DMS 273 treated with DMSO at 0.1 percent for 48 hours (cell line): ENCODE measurements at regions not wholly inside any gene's neighbourhood (a gene's known extent, or its start where the extent isn't known, plus 50 kb on each side); places are given as distances from the start of the nearest gene placed in this dataset.
"Not testable (repeated sequence)": the region's sequence is repeated elsewhere in the genome, so short reads cannot be mapped to it uniquely, and the experiment has no call there.

Source experiments
- DNase-seq: peaks from one replicate; lab custom pipeline; 2025; lab: John Stamatoyannopoulos, UW

DNA sequence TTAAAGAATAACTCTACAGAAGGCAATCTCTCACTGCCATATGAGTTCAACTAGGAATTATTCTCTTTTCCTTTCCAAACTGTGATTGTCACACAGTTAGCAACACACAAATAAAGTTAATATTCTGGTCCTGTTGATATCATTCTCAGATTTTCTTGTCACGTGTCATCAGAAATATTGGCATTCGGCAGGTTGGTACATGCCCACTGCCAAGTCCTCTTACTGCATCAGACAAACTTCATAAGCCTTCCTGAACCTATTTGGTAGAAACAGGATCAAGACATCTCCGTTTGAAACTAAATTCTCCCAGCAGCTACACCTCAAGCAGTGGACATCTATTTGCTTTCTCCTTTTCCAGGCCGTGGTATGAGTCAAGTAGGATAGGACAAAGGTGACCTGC is 177.9 kb upstream of the SOX2 start:
- no peak for DNase-seq

DNA sequence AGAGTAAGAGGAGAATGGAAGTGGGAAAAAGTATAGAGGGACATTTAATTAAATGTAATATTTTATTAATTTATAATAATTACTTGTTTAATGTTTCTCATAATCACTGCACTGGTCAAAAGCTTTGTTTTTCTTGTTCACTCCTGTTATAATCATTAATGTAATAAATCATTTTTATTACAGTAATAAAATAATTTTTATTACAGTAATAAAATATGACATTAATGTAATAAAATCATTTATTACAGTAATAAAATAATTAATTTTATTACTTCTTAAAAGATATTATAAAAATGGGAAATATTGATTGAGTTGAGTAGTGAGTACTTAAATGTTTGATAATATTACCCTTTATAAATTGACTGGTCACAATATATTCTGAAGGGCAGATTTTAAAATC is 181.1 kb upstream of the SOX2 start:
- DNase-seq, result no peak

DNA sequence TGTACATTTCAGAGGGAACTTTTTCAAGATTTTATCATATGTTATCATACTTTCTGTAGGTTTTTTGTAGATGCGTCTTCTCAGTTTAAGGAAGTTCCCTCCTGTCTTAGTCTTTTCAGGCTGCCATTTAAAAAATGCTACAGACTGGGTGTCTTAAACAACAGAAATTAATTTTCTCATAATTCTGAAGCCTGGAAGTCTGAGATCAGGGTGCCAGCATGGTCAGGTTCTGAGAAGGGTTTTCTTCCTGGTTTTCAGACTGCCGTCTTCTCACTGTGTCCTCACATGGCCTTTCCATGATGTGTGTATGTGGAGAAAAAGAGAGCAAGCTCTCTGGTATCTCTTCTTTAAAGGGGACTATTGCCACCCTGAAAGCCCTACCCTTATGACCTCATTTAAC is 189.9 kb upstream of the SOX2 start:
- no peak for DNase-seq

DNA sequence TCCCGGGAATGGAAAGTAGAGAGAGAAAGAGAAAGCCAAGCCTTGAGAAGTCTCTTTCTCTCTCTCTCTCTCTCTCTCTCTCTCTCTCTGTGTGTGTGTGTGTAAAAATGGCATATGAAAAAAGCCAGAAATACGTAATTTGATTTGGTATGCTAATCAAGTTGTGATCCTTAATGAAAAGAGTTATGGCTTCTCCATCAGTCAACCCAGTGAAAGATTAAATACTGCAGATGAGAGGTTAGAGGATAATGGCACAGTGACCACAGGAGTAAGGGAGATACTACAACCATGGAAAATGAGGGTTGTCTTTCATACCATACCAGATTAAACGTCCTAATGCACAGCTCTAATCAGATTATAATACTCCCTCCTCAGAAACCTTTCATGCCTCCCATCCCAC is 193.5 kb upstream of the SOX2 start:
- no peak for DNase-seq

DNA sequence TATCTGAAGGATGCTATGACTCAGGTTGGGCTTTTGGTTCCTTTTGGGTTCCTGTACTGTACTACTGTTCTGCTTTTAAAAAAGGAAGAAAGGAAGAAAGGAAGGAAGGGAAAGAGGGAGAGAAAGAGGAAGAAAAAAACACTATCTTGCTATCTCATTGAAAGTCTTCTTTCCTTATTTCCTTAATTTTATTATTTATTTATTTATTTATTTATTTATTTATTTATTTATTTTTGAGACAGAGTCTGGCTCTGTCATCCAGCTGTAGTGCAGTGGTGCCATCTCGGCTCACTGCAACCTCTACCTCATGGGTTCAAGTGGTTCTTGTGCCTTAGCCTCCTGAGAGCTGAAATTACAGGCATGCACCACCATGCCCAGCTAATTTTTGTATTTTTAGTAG is 198.9 kb upstream of the SOX2 start:
- DNase-seq, result no peak

DNA sequence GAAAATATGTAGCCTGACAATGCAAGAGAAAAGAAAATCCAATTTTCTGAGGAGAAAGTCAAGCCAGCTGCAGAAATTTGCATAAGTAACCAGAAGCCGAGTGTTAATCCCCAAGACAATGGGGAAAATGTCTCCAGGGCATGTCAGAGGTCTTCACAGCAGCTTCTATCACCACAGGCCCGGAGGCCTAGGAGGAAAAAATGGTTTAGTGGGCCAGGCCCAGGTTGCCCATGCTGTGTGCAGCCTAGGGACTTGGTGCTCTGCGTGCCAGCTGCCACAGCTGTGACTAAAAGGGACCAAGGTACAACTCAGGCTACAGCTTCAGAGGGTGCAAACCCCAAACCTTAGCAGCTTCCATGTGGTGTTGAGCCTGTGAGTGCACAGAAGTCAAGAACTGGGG is 201.2 kb upstream of the SOX2 start:
- DNase-seq, result no peak

DNA sequence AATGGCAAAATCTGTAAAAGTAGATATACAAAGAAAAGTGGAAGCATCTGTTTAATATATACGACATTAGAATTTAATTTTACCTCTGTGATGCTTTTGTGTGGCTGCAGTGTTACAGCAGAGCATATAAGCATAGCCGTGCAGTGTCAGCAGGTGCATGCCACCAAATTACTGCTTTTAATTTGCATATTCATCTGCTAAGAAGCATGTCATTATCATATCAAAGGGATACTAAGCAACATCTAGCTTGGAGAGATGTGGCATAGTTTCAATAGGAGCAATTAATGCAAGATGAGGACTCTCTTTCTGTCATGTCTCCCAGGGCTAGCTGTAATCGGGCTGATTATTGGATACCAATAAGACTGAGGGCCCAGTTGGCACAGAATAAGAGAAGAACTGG is 214.4 kb upstream of the SOX2 start:
- no peak for DNase-seq

DNA sequence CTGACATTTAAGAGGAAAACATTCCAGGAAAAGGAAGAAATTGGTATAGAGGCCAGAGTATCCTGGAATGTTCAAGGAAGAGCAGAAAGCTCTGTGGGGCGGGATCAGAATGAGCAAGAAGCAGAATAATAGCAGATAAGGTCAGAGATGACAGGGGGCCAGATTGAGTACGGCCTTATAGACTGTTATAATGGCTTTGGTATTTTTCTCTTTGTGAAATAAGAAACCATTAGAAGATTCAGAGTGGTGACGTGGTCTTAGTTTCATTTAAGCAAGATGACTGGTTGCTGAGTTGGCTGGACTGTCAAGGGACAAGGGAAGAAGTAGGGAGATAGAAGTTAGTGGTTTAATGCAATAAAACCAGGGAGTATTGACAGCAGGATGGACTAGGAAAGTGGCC is 218.3 kb upstream of the SOX2 start:
- DNase-seq, result no peak

DNA sequence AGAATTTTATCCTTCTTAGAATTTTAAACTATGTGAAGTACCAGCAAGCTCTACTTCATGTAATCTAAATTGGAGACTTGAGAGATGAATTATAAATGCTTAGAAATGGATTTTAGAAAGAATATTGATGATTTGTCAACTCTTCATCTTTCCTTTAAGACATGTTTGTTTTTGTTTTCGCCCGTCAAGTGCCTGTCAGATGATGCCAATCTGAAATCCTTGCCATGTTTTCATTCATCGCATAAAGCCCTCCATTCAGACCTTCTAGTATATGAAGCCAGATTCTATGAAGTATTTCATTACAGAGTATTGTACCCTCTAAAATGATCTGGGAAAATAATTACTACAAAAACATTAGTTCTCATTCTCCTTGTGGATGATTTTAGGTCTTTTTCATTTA is 223.2 kb upstream of the SOX2 start:
- DNase-seq, result no peak

DNA sequence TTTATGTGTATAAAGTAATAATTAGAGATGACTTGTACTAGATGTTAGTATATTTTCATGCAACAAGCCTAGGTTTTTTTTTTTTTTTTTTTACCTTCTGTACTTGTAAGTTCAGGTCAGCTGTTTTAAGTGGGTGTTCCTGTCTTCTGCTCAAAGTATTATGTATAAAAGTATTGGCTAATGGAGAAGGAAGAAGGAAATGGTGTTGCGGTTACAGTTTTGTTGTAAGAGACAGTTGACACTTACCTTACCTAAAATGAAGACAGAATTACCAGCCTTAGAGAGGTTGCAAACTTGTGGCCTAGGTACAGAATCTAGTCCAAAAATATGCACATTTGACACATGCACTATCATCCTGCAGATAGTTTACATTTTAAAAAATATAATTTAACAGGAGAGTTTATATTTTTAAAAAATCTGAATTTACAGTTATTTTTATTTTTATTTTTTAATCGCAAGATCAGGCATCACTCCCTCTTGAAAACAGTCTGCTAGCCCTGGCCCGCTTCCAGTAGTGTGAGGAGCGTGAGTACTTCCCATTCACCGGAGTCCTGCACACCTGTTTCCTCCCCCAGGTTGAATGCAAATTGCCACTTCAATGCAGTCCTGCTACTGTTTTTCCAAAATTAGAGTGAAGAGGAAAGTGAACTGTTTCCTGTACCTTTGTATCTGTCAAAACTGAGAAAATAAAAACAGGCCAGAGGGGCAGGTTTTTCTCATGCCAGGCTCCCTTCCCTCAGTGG is 224.3 kb upstream of the SOX2 start:
- DNase-seq, result no peak

DNA sequence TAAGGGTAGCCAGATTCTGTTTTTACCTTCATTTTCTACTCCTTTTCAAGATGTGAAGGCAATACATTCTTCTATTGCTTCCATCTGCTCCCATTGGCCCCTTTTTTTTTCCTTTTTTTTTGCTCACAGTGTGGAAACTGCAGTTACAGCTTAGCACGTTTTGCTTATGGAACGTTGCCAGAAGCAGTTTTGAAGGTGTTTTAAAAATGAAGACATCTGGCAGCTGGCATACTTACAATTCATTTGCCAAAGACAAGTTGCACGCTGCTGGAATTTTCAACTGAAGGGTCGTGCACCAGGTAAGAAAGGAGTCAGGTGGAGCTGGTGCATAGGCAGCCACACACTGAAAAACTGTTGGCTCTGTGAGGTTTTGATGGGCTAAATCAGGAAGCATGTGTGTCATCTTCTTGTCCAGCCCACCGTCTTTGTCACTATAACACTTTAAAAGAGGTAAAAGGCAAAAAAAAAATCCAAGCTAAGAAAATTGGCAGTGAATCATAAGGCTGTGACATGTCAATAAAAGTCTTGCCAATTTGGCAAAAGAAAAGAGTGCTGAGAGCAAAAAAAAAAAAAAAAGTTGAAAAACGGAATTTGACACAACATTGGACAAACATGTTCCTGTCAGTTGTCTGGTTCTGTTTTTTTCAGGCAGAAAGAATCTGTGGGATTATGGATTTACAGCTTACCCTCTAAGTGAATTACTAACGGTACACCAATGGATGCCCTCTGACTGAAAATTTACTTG is 225.4 kb upstream of the SOX2 start:
- DNase-seq, result no peak

DNA sequence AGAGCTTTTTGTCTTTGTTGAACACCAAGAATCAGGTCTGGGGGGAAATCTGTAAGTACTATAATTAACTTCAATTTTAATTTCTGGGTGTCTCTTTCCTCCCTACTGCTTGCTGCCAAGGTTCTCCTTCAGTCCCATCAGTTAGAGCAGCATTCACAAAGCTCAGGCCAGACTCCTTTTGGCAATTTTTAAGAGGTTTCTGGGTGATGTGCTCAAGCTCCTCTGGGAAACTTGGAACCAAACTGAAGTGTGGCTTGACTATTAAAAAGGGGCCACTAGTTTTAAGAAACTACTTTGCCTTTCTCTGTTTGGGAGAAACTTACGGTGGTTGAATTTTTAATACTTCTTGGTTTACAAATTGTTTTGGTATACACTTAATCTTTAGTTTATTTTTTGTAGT is 227.7 kb upstream of the SOX2 start:
- DNase-seq, result no peak

DNA sequence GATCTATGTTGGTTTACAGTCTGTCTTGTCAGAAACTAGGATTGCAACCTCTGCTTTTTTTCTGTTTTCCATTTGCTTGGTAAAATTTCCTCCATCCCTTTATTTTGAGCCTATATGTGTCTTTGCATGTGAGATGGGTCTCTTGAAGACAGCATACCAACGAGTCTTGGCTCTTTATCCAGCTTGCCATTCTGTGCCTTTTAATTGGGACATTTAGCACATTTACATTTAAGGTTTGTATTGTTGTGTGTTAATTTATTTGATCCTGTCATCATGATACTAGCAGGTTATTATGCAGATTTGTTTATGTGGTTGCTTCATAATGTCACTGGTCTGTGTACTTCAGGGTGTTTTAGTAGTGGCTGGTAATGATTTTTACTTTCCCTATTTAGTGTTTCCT is 236.6 kb upstream of the SOX2 start:
- not testable (repeated sequence) for DNase-seq

DNA sequence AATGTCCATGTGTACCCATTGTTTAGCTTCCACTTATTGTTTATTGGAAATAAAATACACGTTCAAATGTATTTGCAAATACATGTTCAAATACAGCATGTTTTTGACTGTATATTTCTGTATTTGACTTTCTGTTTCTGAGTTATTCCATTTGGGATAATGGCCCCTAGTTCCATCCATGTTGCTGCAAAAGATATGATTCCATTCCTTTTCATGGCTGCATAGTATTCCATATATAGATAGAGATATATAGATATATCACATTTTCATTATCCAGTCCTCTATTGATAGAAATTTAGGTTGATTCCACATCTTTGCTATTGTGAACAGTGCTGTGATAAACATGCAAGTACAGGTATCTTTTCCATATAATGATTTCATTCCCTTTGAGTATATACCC is 241.4 kb upstream of the SOX2 start:
- DNase-seq, result no peak

DNA sequence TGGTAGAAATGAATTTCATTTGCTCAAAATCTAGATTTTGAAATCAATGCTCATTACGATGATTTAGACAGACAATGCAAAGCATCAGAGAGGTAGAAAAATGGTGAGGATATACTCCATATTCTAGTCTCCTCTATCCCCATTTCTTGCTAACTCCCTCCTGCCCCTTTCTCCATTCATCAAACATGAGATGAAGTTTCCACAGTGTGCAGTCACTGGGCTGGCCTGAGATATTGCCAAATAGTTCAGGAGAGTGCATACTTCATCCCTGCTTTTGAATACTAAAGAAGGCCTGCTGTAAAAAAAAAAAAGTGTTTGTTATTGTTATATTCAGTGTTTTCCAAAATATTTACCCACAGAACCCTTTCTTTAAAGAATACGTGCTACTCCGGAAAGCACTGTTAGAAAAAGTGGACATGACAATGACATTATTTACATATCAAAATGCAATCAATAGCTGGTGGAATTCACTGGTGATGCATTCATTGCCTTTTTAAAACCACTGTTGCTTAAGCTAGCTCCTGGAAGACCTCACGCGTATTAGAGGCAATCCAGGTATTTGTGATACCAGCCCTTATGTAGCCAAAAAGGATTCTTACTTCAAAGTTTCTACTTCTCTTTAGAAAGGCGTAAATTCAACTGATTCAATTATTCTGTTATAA is 247.6 kb upstream of the SOX2 start:
- DNase-seq, result no peak

DNA sequence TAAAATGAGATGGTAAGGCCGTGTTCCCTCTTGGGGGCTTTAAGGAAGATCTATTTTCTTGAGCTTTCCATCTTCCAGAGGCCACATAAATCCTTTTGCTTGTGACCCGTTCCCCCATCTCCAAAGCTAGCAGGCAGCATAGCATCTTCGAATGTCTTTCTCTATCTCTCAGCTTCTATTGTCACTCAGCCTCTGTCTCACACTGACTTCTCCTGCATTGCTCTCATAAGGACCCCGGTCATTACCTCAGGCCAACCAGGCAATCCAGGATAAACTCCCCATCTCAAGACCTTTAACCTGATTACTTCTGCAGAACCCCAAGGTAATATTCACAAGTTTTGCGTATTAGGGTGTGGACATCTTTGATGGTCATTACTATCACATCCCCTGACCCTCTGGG is 250.3 kb upstream of the SOX2 start:
- DNase-seq, result no peak

DNA sequence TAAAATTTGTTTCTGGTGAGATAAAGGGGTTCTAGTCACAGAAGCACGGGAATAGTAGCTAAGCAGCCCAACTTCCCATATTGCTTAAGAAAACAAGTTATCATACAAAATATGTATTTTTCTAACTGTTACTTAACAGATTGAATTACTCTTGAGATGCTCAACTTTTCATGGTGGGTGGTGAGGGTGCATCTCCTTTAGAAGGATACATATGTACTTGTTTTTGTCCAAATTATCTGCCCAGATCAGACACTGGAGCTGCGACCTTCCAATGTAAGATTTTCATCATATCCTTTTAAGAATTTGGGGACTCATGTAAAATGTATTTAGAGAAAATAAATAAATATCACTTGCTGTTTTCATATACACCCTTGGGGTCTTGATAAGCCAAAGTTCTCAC is 252.2 kb upstream of the SOX2 start:
- DNase-seq, result no peak

DNA sequence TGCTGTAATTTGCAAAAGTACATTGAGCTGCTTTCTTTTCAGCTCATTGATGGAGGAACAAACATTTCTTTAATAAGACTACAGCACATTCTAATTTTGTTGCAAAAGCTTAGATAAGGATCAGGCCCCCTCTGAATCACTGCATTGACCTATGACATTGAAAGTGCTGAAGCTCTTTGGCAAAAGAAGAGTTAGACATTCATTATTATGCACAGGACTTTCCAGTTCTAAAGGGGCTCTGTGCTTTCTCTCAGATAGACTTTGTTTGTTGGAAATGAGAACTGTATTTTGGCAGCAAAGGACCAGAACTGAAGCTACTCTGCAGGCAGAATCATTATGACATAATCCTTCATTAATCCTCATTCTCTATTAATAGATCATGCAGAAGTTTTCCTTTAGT is 252.9 kb upstream of the SOX2 start:
- no peak for DNase-seq

DNA sequence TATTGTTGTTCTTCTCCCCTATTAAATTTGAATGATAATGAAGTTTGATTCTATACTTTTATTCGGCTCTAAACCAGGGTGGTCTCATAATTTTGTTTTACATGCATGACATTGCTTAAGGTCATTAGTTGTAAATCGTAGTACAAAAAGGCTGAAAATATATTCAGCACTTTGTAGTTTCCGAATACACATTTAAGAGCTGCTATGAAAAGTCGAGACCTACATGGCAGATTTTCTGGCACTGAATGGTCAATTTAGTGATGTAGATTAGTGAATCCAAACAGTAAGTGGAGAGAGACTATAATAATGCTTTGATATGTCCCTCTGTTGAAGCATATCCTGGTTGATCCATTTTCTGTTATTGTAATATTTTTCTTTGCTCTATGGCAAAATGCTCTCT is 254.0 kb upstream of the SOX2 start:
- no peak for DNase-seq

DNA sequence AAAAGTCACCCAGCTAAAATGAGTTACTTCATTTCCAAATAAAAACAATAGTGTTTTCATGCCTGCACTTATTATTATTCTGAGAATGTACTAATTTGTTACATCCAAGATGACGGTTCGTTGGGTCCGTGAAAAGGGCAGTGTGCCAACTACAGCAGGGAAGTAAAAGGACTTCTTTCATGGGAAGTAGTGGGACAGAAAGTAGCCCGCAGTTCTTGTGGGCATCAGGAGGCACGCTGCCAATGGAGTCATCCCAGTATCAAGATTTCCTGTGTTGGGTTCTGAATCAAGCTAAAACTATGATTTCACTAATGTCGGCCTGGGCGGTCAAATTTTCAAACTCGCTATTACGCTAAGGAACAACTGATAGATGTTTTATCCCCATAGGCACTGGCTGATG is 254.5 kb upstream of the SOX2 start:
- DNase-seq, result no peak

DNA sequence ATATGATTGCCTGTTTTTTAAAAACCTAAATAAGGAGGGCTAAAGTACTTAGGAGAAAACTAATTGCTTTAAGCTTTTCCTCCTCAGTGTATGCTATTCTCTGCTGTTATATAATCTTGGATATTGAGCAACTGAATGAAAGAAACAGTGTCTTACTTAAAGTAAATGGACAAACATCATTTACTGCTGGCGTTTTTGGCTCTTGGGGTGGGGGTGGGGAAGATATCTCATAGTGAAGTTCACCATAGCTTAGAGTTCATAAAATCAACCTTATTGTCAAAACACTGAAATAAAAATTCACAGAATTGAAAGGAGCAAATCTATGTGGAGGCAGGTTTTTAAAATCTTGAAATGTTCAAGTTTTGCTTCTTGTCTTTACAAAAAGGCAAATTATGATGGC is 256.4 kb upstream of the SOX2 start:
- DNase-seq, result no peak

DNA sequence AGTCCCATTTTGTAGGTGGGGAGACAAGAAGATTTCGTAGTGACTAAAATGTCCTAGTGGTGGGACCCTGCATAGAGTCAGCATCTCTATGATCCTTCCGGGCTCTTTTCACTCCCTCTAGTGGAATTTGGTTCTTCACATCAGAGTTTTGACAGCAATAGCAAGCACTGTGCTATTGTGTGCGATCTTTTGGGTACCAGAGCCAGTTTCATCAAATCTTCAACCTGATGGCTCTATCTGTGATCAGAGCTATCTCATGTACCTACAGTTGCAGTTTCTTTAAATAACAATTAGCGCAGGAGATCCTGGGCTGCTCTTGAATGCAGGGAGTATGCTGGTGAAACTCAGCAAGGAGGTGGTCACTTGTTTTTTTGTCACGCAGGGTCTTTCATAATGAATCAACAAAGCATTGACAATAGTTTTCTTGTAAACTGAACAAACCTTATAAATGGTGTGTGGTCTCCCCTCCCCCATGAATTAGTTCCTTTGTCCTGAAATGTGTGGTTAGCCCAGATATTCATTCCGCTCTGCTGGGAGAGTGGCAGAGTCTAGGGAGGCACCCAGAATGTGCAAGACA is 257.2 kb upstream of the SOX2 start:
- DNase-seq, result no peak

DNA sequence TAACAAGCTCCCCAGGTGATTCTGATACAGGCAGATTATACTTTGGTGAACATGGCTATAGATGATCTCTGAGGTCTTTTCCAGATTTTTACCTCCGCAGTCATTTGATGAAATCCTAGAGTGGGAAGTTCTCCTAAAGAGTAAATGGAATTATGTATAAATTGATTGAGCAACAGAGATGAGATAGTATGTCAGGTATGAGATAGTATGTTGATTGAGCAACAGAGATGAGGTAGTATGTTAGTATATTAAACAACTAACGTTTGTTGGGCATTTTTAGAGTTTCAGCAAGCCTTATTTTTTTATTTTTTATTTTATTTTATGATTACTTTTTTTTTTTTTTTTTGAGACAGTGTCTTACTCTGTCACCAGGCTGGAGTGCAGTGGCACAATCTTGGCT is 265.0 kb upstream of the SOX2 start:
- no peak for DNase-seq
